ENCODE measurements at regions not wholly inside any gene's neighbourhood (a gene's known extent, or its start where the extent isn't known, plus 50 kb on each side); places are given as distances from the start of the nearest gene placed in this dataset.
"Not testable (repeated sequence)": the region's sequence is repeated elsewhere in the genome, so short reads cannot be mapped to it uniquely, and the experiment has no call there.

DNA sequence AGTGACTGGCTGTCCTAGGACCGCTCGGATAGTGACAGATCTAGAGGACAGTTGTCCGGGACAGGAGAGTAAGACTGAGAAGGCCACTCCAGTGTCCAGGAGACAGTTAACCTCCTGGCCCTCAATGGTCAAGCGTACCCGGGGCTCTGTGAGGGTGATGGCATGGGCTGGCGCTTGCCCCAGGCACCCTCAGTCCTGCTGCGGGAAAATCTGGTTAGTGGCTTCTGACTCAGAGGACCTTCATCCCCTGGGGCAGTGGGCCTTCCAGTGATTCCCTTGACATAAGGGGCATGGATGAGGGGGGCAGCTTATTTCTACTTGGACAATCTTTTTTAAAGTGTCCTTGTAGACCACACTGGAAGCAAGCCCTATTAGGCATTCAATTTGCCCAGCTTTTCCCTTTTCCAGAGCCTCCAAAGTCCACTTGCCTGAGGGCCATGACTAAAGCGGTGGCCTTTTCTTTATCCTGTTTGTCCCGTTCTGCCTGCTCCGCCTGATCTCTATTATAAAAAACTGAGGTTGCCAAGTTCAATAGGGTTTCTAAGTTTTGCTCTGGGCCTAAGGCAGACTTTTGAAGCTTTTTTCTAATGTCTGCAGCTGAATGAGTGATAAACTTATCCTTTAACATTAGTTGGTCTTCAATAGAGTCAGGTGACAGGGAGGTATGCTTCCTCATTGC lies 139.8 kb downstream of the COX18 start:
- H3K4me3 Mint-ChIP-seq; ATAC-seq; H3K4me1 Mint-ChIP-seq; H3K36me3 Mint-ChIP-seq; DNase-seq; H3K27ac Mint-ChIP-seq; CTCF ChIA-PET; H3K27me3 Mint-ChIP-seq; H3K9me3 Mint-ChIP-seq (ENCODE audit: low read depth): not testable (repeated sequence)

DNA sequence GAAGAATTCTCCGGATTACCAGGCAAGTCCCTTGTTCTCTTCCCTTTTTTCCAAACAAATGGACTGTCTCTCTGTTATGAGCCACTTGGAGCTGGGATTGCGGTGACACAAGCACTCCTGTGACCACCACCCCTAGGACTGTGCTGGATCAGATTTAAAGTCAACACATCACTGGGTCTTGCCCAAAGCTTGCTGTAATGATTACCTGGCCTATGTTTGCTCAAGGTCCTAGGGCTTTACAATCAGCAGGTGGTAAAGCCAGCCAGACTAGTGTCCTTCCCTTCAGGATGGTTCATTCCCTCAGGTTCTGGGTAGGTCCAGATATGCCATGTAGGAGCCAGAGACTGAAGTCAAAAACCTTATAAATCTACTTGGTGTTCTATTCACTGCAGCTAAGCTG lies 144.7 kb downstream of the COX18 start:
- Mint-ChIP-seq H3K27ac (no peak overlapping the region), H3K9me3 (ENCODE audit: low read depth) (no peaks in the 10 kb centered on the region), H3K36me3 (no peaks in the 10 kb centered on the region), H3K4me1 (no peaks in the 10 kb centered on the region), H3K4me3 (no peak overlapping the region), H3K27me3 (no peaks in the 10 kb centered on the region)
- CTCF ChIA-PET, result no interaction called here
- DNase-seq (no peak), ATAC-seq (no peak)

DNA sequence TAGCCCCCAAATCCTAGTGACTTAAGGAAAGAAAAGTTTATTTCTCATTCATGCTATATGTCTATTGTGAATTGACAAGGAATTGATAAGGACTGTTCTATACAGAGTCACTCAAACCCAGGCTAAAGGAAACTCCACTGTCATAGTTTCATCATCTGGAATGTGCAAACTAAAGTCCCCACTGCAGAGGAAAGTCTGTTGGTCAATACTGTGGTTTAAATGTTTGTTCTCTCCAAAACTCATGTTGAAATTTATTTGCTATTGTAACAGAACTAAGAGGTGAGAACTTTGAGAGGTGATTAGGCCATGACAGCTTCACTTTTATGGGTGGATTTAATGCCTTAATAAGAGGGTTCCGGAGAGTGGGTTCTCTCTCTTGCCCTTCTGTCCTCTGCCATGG lies 149.6 kb downstream of the COX18 start:
- CTCF ChIA-PET, result no interaction called here
- Mint-ChIP-seq H3K36me3 (no peaks in the 10 kb centered on the region), H3K9me3 (ENCODE audit: low read depth) (no peaks in the 10 kb centered on the region), H3K4me3 (no peak overlapping the region), H3K27ac (no peak overlapping the region), H3K4me1 (no peaks in the 10 kb centered on the region), H3K27me3 (peaks cover 3% of the 10 kb centered on the region)
- ATAC-seq (no peak), DNase-seq (no peak)

DNA sequence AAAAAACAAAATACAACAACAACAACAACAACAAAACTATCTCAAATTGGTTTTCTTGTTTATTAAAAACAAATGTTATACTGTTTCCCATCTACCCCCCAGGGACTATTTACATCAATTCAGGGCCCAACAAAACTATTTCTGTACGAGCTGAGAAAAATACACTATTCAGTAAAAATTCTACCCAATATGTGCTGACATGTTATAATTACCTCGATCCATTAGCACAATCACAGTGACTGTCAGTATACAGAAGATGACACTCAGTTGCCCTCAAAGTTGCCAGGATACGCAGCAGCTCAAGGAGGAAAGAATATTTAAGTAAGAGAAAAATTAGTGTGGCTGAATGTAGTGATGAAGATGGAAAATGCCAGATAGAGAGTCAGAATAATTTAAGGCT lies 150.1 kb downstream of the COX18 start:
- H3K27me3 Mint-ChIP-seq, result peaks cover 3% of the 10 kb centered on the region
- H3K27ac Mint-ChIP-seq, result no peak overlapping the region
- no peaks in the 10 kb centered on the region for H3K36me3 Mint-ChIP-seq
- DNase-seq (no peak), ATAC-seq (no peak)
- no peaks in the 10 kb centered on the region for H3K9me3 Mint-ChIP-seq (ENCODE audit: low read depth)
- H3K4me1 Mint-ChIP-seq, result no peaks in the 10 kb centered on the region
- CTCF ChIA-PET, result no interaction called here
- H3K4me3 Mint-ChIP-seq, result no peak overlapping the region

DNA sequence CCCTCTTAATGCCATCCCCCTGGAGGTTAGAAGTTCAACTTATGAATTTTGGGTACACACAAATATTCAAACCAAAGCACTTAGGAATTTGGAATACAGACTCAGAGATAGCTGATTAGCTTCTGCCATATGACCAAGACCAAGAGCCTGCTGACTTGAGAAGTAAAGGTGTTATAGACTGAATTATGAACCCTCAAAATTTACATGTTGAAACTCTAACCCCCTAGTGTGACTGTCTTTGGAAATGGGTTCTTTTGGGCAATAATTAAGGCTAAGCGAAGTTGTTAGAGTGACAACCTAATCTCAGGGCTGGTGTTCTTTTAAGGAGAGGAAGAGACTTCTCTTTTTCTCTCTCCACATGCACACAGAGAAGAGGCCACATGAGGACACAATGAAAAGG lies 151.2 kb downstream of the COX18 start:
- Mint-ChIP-seq H3K4me1 (no peaks in the 10 kb centered on the region), H3K27me3 (peaks cover 3% of the 10 kb centered on the region), H3K9me3 (ENCODE audit: low read depth) (no peaks in the 10 kb centered on the region), H3K27ac (no peak overlapping the region), H3K4me3 (no peak overlapping the region), H3K36me3 (no peaks in the 10 kb centered on the region)
- ATAC-seq, result no peak
- CTCF ChIA-PET, result no interaction called here
- DNase-seq, result no peak

DNA sequence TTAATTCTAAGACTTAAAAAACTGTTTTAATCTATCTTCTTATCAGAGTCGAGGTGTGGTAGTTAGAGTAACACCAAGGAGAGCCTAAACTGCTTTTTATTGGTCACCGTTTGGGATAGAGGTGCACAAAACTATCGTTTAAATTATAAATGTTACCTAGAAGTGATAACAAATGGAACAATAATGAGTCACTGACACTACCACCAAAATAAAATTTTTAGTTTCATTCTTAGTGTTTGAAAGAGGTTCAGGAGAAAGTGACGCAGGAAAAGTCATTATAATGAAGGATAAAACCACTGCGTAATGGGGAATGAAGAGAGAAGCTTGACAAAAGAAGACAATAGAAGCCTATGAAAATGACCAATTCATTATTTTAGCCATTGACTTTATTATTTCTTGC lies 158.2 kb downstream of the COX18 start:
- CTCF ChIA-PET, result no interaction called here
- Mint-ChIP-seq H3K4me1 (no peaks in the 10 kb centered on the region), H3K27ac (no peak overlapping the region), H3K4me3 (no peak overlapping the region), H3K9me3 (ENCODE audit: low read depth) (no peaks in the 10 kb centered on the region), H3K36me3 (no peaks in the 10 kb centered on the region), H3K27me3 (peaks cover 3% of the 10 kb centered on the region)
- ATAC-seq (peak; percentile 20), DNase-seq (no peak)

DNA sequence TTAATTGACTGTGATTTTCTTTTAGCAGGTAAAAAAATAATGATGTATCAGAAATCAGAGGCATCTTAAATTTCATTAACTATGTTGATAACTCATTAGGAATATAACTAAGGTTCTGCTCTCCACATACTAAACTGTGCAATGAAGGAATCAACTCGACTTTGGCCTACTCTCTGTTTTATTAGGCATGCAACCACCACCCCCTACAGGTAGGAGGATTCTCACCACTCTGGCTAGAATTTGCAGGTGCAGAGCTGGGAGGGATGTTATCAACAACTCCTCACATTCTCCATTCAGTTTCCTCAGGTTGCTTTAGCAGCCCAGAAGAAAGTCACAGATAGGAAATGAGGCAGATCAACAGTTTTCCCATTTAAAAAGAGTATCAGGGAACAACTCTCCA lies 160.1 kb downstream of the COX18 start:
- CTCF ChIA-PET, result interaction anchor here (0.6 kb wide), 1 partner anchor 26 kb away, joined by 5 read pairs; no protein-coding TSS in a partner anchor

DNA sequence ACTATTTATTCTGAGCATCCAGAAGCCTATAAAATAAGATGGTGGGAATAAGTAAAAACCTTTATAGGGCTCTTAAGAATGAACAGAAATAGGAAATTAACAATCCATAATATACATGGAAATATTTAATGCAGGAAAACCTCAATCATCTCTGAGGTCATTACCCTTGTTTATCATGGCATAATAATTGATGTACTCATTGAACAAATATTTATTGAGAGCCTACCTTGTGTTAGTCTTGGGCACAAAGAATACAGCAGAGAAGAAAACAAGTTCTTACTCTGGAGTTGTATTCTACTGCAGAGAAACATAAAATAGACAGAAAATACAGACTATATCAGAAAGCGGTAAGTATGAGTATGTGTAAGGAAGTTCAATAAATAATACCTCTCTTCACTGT lies 167.2 kb downstream of the COX18 start:
- DNase-seq, result no peak
- no peaks in the 10 kb centered on the region for H3K27me3 Mint-ChIP-seq
- no peak for ATAC-seq
- H3K9me3 Mint-ChIP-seq (ENCODE audit: low read depth), result no peaks in the 10 kb centered on the region
- no peak overlapping the region for H3K4me3 Mint-ChIP-seq
- H3K4me1 Mint-ChIP-seq, result no peaks in the 10 kb centered on the region
- H3K36me3 Mint-ChIP-seq, result no peaks in the 10 kb centered on the region
- CTCF ChIA-PET, result no interaction called here
- H3K27ac Mint-ChIP-seq, result no peak overlapping the region

More for the DNA sequence above, 160.1 kb downstream of the COX18 start:
- no peak for ATAC-seq
- Mint-ChIP-seq H3K4me3 (no peak overlapping the region), H3K9me3 (ENCODE audit: low read depth) (no peaks in the 10 kb centered on the region), H3K4me1 (no peaks in the 10 kb centered on the region), H3K27ac (no peak overlapping the region), H3K36me3 (no peaks in the 10 kb centered on the region), H3K27me3 (no peaks in the 10 kb centered on the region)
- no peak for DNase-seq

DNA sequence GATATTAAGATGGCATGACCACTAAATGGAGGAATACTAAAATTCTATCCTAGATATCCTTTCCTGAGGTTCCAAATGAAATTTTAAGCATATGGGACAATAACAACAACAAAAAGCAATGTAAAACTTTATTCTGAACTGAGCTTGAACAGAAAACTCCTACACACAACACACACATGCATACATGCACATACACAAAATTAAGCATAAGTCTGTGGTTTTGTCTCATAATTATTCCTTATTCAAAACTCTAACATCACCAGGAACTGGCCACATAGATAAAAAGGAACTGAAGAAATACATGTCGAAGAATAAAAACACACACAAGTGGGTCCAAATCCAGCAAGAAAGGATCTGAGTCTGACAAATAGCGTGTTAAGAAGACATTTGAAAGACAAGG lies 168.0 kb downstream of the COX18 start:
- Mint-ChIP-seq H3K4me3 (no peak overlapping the region), H3K4me1 (no peaks in the 10 kb centered on the region), H3K27me3 (no peaks in the 10 kb centered on the region), H3K36me3 (no peaks in the 10 kb centered on the region), H3K9me3 (ENCODE audit: low read depth) (no peaks in the 10 kb centered on the region), H3K27ac (no peak overlapping the region)
- CTCF ChIA-PET, result no interaction called here
- ATAC-seq (no peak), DNase-seq (no peak)

DNA sequence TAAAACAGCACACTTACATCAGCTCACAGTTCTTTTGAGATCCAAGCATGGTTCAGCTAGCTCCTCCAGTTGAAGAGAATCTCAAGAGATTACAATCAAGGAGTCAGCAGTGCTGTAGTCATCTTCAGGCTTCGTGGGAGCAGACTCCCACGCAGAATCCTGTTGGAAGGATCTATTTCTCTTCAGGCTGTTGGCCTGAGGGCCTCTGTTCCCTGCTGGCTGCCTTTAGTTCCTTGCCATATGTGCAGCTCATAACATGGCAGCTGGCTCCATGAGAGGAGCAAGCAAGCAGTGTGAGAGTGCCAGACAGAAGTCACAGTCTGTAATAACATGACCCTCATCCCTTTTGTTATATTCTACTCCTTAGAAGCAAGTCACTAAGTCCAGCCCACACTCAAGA lies 168.6 kb downstream of the COX18 start:
- DNase-seq, result no peak
- H3K4me1 Mint-ChIP-seq, result no peaks in the 10 kb centered on the region
- H3K36me3 Mint-ChIP-seq, result no peaks in the 10 kb centered on the region
- CTCF ChIA-PET, result no interaction called here
- no peak overlapping the region for H3K4me3 Mint-ChIP-seq
- H3K27me3 Mint-ChIP-seq, result no peaks in the 10 kb centered on the region
- ATAC-seq, result no peak
- H3K9me3 Mint-ChIP-seq (ENCODE audit: low read depth), result no peaks in the 10 kb centered on the region
- H3K27ac Mint-ChIP-seq, result no peak overlapping the region

DNA sequence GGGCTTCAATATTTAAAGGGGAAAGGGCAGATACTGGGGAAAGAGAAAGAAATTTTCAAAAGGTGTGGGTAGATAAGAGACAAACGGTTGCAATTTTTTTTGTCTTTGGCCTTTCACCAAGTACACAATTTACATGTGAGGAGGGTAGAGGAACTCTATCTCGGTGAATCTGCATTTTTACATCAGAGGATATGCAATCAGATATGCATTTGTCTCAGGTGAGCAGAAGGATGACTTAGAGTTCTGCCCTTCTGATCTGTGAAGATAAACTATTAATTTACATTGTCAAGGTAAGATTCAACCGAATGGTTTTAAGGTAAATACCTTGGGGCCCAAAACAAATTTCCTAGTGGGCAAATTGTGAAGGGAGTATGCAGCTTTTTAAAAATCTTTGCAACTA lies 169.9 kb downstream of the COX18 start:
- CTCF ChIA-PET, result no interaction called here
- ATAC-seq (no peak), DNase-seq (no peak)
- H3K27me3 Mint-ChIP-seq, result no peaks in the 10 kb centered on the region
- no peak overlapping the region for H3K4me3 Mint-ChIP-seq
- no peaks in the 10 kb centered on the region for H3K36me3 Mint-ChIP-seq
- H3K4me1 Mint-ChIP-seq, result no peaks in the 10 kb centered on the region
- no peaks in the 10 kb centered on the region for H3K9me3 Mint-ChIP-seq (ENCODE audit: low read depth)
- no peak overlapping the region for H3K27ac Mint-ChIP-seq

DNA sequence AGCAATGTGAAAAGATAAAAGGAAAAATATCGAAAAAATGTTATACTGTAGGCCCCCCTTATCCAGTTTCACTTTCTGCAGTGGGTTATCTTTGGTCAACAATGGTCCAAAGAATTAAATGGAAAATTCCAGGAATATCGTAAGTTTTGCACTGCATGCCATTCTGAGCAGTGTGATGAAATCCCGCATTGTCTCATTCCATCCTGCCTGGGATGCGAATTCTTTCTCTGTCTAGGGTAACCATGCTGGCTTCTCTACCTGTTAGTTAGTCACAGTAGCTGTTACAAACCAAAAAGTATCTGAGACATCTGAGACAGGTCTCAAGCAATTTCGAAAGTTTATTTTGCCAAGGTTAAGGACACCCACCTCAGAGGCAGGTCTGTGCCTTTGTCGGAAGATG lies 170.3 kb downstream of the COX18 start:
- no peaks in the 10 kb centered on the region for H3K36me3 Mint-ChIP-seq
- H3K4me3 Mint-ChIP-seq, result no peak overlapping the region
- CTCF ChIA-PET, result no interaction called here
- no peaks in the 10 kb centered on the region for H3K9me3 Mint-ChIP-seq (ENCODE audit: low read depth)
- no peaks in the 10 kb centered on the region for H3K4me1 Mint-ChIP-seq
- no peaks in the 10 kb centered on the region for H3K27me3 Mint-ChIP-seq
- DNase-seq (no peak), ATAC-seq (no peak)
- no peak overlapping the region for H3K27ac Mint-ChIP-seq

DNA sequence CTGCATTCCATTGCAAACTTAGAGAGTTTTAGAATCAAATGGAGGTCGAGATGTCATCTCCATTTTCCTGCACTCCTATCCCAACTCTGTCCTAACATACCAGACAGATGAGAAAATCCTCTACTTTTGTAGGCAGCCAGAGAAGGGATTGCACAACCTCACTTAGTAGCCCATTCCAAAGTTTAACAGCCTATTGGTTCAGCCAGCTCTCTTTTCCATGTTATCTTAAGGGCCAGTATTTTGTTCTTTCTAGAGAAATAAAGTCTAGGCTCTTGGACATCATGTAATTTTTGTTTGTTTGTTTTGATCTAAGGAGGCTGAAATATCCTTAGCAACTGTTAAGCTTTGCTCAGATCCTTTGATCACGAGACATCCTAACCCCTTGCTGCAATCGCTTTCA lies 173.0 kb downstream of the COX18 start:
- ATAC-seq, result no peak
- CTCF ChIA-PET, result no interaction called here
- DNase-seq, result no peak
- Mint-ChIP-seq H3K9me3 (ENCODE audit: low read depth) (no peaks in the 10 kb centered on the region), H3K36me3 (no peaks in the 10 kb centered on the region), H3K27me3 (peaks cover 8% of the 10 kb centered on the region), H3K4me3 (no peak overlapping the region), H3K4me1 (no peaks in the 10 kb centered on the region), H3K27ac (no peak overlapping the region)

DNA sequence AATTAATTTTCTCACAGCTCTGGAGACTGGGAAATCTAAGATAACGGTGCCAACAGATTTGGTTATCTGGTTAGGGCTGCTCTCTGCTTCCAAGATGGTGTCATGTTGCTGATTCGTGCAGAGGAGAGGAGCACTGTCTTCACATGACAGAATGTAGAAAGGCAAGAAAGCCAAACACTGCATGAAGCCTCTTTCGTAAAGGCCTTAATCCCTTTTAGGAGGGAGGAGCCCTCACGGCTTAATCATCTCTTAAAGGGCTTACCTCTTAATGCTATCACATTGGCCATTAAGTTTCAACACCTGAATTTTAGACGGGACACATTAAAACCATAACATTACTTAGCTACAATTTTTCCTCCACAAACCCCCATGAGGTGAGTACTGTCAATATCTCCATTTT lies 174.1 kb downstream of the COX18 start:
- Mint-ChIP-seq H3K27ac (no peak overlapping the region), H3K27me3 (peaks cover 8% of the 10 kb centered on the region), H3K36me3 (no peaks in the 10 kb centered on the region), H3K4me1 (no peaks in the 10 kb centered on the region), H3K9me3 (ENCODE audit: low read depth) (no peaks in the 10 kb centered on the region), H3K4me3 (no peak overlapping the region)
- CTCF ChIA-PET, result no interaction called here
- ATAC-seq (no peak), DNase-seq (no peak)

Data from activated CD8-positive, alpha-beta memory T cell treated with anti-CD3 and anti-CD28 coated beads, Interleukin-2, amount 10 ng/mL, durations not matched to agents 7 days and 5 days (primary cell).